Epithelial cell of prostate (primary cell): ENCODE measurements at regions not wholly inside any gene's neighbourhood (a gene's known extent, or its start where the extent isn't known, plus 50 kb on each side); places are given as distances from the start of the nearest gene placed in this dataset.

Experiments used
- DNase-seq: peaks from one replicate; pipeline ENCODE4 v3.0.0-alpha.2; 2011; ENCODE audit warnings: low read depth, low spot score
- H3K27ac ChIP-seq: fragments of 450-650 bp; 2 replicates; pipeline ENCODE4 v1.5.1; 2017; ENCODE audit warnings: mild to moderate bottlenecking

DNA sequence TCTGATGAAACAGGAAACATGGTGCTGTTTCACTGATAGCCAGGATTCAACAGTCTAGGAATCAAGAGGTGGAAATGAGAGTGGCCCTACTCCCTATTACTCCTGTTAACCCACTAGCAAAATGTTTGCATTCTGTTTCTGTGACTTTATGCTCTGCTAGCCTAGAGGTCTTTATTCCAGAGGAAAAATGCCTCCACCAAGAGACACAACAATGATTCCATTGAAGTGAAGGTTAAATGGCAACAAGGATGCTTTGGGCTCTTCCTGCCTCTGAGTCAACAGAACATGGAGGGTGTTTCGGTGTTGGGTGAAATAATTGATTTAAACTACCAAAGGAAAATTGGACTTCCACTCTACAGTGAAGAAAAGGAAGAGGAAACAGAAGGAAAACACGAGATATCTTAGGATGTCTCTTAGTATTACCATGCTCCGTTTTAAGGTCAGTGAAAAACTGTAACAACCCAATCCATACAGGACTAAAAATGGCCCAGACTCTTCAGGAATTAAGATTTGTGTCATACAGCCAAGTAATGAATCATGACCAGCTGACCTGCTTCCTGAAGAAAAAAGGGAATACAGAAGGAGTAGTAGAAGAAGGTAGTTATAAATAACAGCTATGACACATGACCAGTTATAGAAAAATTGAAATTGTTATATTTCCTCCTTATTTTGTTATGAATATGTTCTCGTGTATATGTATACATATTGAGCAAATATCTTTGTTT is 1237.8 kb downstream of the NCAM2 start:
- no peak for DNase-seq
- H3K27ac ChIP-seq, result no peak overlapping the region

DNA sequence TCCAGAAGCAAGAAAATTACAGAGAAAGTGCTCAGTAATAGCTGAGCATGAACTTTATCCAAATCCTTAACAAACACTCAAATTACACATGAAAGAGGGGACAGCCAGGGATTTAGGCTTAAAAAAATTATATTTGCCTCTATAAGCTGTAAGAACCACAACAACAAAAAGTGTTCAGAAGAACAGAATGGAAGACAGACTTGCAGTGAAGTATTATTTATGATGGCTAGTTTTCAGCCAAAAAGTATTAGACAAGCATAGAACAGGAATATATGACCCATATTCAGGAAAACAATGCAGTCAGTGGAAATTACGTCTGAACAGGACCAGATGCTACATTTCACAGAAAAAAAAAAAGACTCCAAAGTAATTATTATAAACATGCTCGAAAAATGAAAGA is 1246.3 kb downstream of the NCAM2 start:
- DNase-seq, result no peak
- no peak overlapping the region for H3K27ac ChIP-seq

DNA sequence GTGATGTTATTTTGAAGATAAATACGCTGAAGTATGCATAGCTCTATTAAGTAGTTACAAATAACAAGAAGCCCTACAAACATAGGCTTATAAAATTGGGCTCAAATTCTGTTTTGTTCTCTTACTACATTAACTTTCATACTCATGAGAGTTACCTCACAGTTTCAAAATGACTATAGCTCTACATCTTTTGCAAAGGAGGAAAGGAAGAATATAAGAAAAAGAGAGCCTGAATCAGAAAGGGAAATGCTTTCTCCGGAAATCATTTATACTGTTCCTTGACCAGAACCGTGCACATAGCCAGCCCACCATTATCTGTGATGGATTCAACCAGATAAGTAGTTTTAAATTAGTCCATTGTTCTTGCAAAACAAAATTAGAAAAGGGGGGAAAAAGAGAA is 1252.1 kb downstream of the NCAM2 start:
- DNase-seq, result no peak
- no peak overlapping the region for H3K27ac ChIP-seq

GRCh38 chr21:22253761-22254160 is 1255.6 kb downstream of the NCAM2 start:
- no peak for DNase-seq
- H3K27ac ChIP-seq, result no peak overlapping the region

- H3K27ac ChIP-seq, result no peak overlapping the region
- no peak for DNase-seq
These were observed 1260.6 kb downstream of the NCAM2 start for GRCh38 chr21:22258821-22259220.

- H3K27ac ChIP-seq, result no peak overlapping the region
- DNase-seq, result no peak
These were observed 1262.1 kb downstream of the NCAM2 start for GRCh38 chr21:22260274-22260673.

DNA sequence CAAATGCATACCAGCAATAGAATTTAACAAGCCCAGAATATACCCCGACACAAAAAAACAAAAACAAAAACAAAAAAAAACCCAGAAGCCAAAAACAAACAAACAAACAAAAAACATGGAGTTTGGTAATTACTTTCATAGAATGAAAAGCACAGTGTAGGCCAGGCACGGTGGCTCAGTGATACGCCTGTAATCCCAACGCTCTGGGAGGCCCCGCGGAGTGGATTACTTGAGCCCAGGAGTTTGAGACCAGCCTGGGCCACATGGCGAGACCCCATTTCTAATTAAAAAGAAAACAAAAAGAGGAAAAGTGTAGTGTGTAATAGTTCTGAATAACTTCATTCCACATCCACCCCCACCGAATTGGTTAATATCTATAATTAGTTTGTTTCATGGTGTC is 1265.7 kb downstream of the NCAM2 start:
- DNase-seq, result no peak
- no peak overlapping the region for H3K27ac ChIP-seq

DNA sequence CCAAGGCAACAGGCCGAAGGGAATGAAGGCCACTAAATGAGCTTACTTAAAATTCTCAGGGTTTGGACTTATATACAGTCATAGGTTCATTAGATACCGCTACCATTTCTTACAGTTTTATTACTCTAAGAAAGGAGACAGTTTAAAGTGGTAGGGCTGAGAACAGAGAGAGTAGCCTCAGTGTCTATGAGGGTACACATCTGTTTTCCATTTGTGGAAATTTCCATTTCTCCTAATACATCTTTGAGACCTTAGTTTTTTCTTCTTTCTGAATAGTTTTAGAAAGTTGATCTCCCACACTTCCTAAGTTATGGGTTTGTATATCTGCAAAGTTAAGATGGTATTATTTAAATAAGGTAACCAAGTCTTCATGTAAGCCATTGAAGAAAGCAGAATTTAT is 1279.1 kb downstream of the NCAM2 start:
- no peak for DNase-seq
- H3K27ac ChIP-seq, result no peak overlapping the region

GRCh38 chr21:22278366-22278765 is 1280.2 kb downstream of the NCAM2 start:
- H3K27ac ChIP-seq, result no peak overlapping the region
- DNase-seq, result no peak

DNA sequence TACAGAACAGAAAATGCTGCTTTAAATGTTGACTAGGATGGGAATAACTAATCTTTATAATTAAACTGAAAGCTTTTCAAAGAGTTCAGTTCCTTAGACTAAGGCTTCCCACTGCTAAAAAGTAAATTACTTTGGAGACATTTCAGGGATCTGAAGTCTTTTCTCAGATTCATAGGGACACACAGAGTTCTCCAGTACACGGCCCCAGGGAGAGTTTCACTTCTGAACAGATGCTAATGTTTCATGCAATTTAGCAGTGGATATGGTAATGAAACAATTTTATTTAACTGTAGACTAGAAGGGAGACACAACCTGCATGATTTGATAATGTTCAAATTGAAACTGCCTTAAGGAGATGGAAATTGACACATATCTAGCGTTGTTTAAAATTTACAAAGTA is 1282.6 kb downstream of the NCAM2 start:
- H3K27ac ChIP-seq, result no peak overlapping the region
- no peak for DNase-seq

GRCh38 chr21:22288885-22289499 is 1290.8 kb downstream of the NCAM2 start:
- DNase-seq, result no peak

GRCh38 chr21:22292144-22292543 is 1293.9 kb downstream of the NCAM2 start:
- no peak overlapping the region for H3K27ac ChIP-seq
- DNase-seq, result no peak

More at GRCh38 chr21:22288885-22289499, 1290.8 kb downstream of the NCAM2 start:
- no peak overlapping the region for H3K27ac ChIP-seq

GRCh38 chr21:22297575-22297974 is 1299.4 kb downstream of the NCAM2 start:
- no peak overlapping the region for H3K27ac ChIP-seq
- no peak for DNase-seq

- DNase-seq, result no peak
- no peak overlapping the region for H3K27ac ChIP-seq
These were observed 1313.7 kb downstream of the NCAM2 start for GRCh38 chr21:22311741-22312462.

DNA sequence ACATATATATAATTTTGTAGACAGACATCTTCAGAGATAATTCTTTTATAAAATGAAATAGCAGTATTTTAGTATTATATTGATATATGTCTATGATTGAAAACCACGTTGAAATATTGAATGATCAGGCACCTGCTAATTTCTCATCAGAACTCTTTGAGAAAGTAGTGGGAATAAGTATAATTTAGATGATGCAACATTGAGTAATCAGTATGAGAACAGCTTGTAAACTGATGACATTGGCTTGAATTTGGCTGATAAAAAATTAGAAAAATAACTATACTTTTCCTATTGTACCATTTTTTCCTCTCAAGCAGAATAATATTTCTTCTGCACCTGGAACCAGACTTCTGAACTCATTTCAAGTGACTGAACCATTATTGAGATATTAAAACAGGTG is 1316.8 kb downstream of the NCAM2 start:
- no peak for DNase-seq
- no peak overlapping the region for H3K27ac ChIP-seq

- no peak for DNase-seq
- H3K27ac ChIP-seq, result no peak overlapping the region
These were observed 1321.2 kb downstream of the NCAM2 start for GRCh38 chr21:22319435-22319834.

GRCh38 chr21:22342889-22343288 is 1344.7 kb downstream of the NCAM2 start:
- DNase-seq, result no peak
- H3K27ac ChIP-seq, result no peak overlapping the region

DNA sequence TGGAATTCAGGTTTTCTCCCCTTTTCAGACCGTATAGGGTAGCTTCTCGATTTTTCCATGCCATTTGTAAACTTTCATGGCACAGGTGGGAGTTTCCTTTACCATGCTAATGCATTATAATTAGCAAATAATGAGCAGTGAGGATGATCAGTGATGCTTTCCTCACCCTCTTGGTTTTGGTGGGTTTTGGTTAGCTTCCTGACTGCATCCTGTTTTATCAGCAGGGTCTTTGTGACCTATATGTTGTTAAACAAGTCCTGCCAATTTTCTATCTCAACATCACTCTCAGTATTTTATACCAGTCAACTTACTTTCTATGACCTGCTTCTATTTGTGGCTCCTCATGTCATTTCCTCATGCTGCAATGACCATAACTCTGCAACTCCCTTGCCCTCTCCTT is 1345.1 kb downstream of the NCAM2 start:
- DNase-seq, result no peak
- no peak overlapping the region for H3K27ac ChIP-seq

- DNase-seq, result no peak
- H3K27ac ChIP-seq, result no peak overlapping the region
These were observed 1345.5 kb downstream of the NCAM2 start for GRCh38 chr21:22343721-22344120.

DNA sequence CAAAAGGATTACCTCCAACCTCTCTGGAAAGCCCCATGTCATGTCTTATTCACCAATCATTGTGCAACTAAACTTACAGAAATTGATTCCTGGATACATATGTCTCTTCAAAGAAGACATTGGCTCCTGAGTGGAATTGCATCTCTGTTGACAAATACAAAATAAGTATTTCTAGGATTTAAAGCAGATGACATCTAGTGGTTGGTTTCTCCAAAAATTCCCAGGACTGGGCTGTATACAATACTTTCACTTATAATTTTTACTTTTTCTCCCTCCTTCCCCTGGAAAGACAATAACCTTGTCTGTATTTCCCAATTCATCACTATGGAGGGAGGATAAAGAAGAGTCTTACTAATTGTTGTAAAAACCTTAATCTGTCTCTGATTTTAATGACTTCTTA is 1347.4 kb downstream of the NCAM2 start:
- DNase-seq, result no peak
- H3K27ac ChIP-seq, result no peak overlapping the region

GRCh38 chr21:22346576-22346975 is 1348.4 kb downstream of the NCAM2 start:
- no peak overlapping the region for H3K27ac ChIP-seq
- no peak for DNase-seq
